ENCODE measurements at regions not wholly inside any gene's neighbourhood (a gene's known extent, or its start where the extent isn't known, plus 50 kb on each side); places are given as distances from the start of the nearest gene placed in this dataset.

DNA sequence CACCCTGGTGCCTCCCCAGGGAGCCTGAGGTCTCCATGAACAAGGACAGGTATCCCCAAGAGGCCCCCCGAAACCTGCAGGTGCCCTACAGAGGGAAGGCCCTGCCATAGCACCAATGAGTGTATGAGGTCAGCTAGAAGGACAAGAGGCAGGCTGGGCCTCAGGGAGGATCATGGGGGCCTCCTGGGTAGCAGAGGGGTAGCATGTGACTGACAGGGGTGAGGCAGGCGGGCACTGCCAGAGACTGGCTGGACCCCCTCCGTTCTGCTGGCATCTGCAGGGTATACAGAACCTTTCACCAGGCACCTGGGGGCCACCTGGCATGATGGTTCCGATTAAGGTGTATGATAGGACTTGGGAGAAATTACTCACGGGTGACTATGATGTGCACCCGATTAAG lies 79.2 kb upstream of the KCTD7 start:
- TF ChIP-seq ZNF274 (IDR thresholded peaks at IDR 0.05; ENCODE audit: low read depth, low read length): no peak
- no peak for TF ChIP-seq YY1 (IDR thresholded peaks at IDR 0.05; ENCODE audit: insufficient read depth, insufficient read length)
- no peak for TF ChIP-seq SUZ12 (IDR thresholded peaks at IDR 0.05; ENCODE audit: extremely low read depth, insufficient read depth, insufficient read length)
